SU-DHL-6 (cell line): ENCODE measurements at regions not wholly inside any gene's neighbourhood (a gene's known extent, or its start where the extent isn't known, plus 50 kb on each side); places are given as distances from the start of the nearest gene placed in this dataset.
"Not testable (repeated sequence)": the region's sequence is repeated elsewhere in the genome, so short reads cannot be mapped to it uniquely, and the experiment has no call there.

Source experiments
- H2AFZ ChIP-seq: fragments of 200-600 bp; sonication (generic); 2 replicates; pipeline ENCODE4 v1.6.1; 2014; ENCODE audit warnings: low read depth, mild to moderate bottlenecking, moderate library complexity, mixed read lengths, antibody characterized with exemption, low read length; ENCODE audit not compliant: severe bottlenecking
- H3F3A ChIP-seq: fragments of 200-600 bp; shearing (Covaris generic); 2 replicates; pipeline ENCODE4 v1.6.0; 2016; ENCODE audit warnings: antibody characterized with exemption, mild to moderate bottlenecking; ENCODE audit not compliant: insufficient read depth
- H3K27ac ChIP-seq: fragments of 200-600 bp; sonication (generic); 2 replicates; pipeline ENCODE4 v1.5.1; 2016; ENCODE audit warnings: low read depth, mild to moderate bottlenecking, low read length, moderate library complexity, mixed read lengths
- H3K27me3 ChIP-seq: fragments of 200-600 bp; sonication (generic), shearing (Covaris generic); 2 replicates; pipeline ENCODE4 v1.6.0; 2014; ENCODE audit warnings: mild to moderate bottlenecking, low read length
- H3K36me3 ChIP-seq: fragments of 200-600 bp; sonication (generic); 2 replicates; pipeline ENCODE4 v1.6.1; 2014; ENCODE audit warnings: mild to moderate bottlenecking, low read length, mixed read lengths
- H3K4me2 ChIP-seq: fragments of 300-600, 200-600 bp; shearing (Covaris generic), sonication (generic); 2 replicates; pipeline ENCODE4 v1.6.0; 2014; ENCODE audit warnings: low read length, low read depth, mild to moderate bottlenecking; ENCODE audit not compliant: poor library complexity, severe bottlenecking
- H3K4me3 ChIP-seq: fragments of 200-600 bp; sonication (generic); 2 replicates; pipeline ENCODE4 v1.5.1; 2014; ENCODE audit warnings: antibody characterized with exemption, low read length, mild to moderate bottlenecking, mixed read lengths; ENCODE audit not compliant: insufficient read depth, poor library complexity, severe bottlenecking
- H3K79me2 ChIP-seq: fragments of 200-600 bp; sonication (generic); 2 replicates; pipeline ENCODE4 v1.6.1; 2014; ENCODE audit warnings: mild to moderate bottlenecking, low read length, moderate library complexity; ENCODE audit not compliant: insufficient read depth
- H3K9ac ChIP-seq: fragments of 200-600 bp; sonication (generic); 2 replicates; pipeline ENCODE4 v1.7.0; 2014; ENCODE audit warnings: mild to moderate bottlenecking, low read length
- H3K9me2 ChIP-seq: fragments of 200-600 bp; sonication (generic); replicated peaks from 2 replicates; pipeline ENCODE4 v1.6.1; 2014; ENCODE audit warnings: low read length; ENCODE audit not compliant: insufficient read depth
- H3K9me3 ChIP-seq: fragments of 200-600 bp; sonication (generic); 2 replicates; pipeline ENCODE4 v1.6.1; 2014; ENCODE audit warnings: low read length, mixed read lengths; ENCODE audit not compliant: insufficient read depth
- H4K20me1 ChIP-seq: fragments of 200-600 bp; sonication (generic); 2 replicates; pipeline ENCODE4 v1.6.1; 2014; ENCODE audit warnings: low read depth, mild to moderate bottlenecking, antibody characterized with exemption, low read length, moderate library complexity, mixed read lengths
- EZH2phosphoT487 ChIP-seq: fragments of 200-600 bp; sonication (generic), shearing (Covaris generic); conservative IDR thresholded peaks from 2 replicates; pipeline ENCODE4 v1.6.1; 2018; ENCODE audit warnings: mild to moderate bottlenecking, antibody characterized with exemption, low read length, moderate library complexity, mixed read lengths
- TF ChIP-seq, protein P1 (sequence below): fragments of 200-600 bp; sonication (generic); IDR thresholded peaks from one replicate; pipeline ENCODE4 v1.5.1; 2017; ENCODE audit warnings: antibody characterized with exemption, mild to moderate bottlenecking, low read length, moderate library complexity; ENCODE audit not compliant: insufficient read depth, poor library complexity, severe bottlenecking

GRCh38 chr2:122340246-122340645 is 584.8 kb downstream of the TSN start:
- H3K79me2 ChIP-seq: no peaks in the 10 kb centered on the region
- H3K4me3 ChIP-seq: no peak overlapping the region
- H2AFZ ChIP-seq: no peak overlapping the region
- H3K9me3 ChIP-seq: no peaks in the 10 kb centered on the region
- no peaks in the 10 kb centered on the region for H4K20me1 ChIP-seq
- no peaks in the 10 kb centered on the region for H3K36me3 ChIP-seq
- H3K27me3 ChIP-seq: no peaks in the 10 kb centered on the region
- H3K9ac ChIP-seq: no peak overlapping the region
- no peaks in the 10 kb centered on the region for H3K9me2 ChIP-seq
- TF ChIP-seq, protein P1, sequence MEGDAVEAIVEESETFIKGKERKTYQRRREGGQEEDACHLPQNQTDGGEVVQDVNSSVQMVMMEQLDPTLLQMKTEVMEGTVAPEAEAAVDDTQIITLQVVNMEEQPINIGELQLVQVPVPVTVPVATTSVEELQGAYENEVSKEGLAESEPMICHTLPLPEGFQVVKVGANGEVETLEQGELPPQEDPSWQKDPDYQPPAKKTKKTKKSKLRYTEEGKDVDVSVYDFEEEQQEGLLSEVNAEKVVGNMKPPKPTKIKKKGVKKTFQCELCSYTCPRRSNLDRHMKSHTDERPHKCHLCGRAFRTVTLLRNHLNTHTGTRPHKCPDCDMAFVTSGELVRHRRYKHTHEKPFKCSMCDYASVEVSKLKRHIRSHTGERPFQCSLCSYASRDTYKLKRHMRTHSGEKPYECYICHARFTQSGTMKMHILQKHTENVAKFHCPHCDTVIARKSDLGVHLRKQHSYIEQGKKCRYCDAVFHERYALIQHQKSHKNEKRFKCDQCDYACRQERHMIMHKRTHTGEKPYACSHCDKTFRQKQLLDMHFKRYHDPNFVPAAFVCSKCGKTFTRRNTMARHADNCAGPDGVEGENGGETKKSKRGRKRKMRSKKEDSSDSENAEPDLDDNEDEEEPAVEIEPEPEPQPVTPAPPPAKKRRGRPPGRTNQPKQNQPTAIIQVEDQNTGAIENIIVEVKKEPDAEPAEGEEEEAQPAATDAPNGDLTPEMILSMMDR: no peak
- no peak for TF ChIP-seq EZH2phosphoT487
- no peak overlapping the region for H3K4me2 ChIP-seq
- H3K27ac ChIP-seq: no peak overlapping the region
- H3F3A ChIP-seq: no peaks in the 10 kb centered on the region

DNA sequence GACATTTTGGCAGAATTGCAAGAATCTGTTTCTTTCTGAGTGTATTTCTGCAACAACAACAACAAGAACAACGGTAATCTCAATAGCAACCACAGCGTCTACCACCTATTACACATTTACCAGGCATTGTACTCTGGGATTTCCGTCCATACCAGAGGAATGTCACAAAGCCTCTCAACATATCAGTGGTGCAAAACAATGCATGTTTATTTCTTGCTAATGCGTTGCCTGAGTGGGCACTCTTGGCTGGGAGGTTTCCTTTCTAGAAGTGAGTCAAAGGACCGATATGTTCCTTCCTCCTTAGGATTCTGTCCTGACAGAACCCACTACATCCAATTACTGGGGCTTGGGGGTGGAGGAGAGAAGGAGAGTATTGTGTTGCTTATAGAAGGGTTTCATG is 585.6 kb downstream of the TSN start:
- no peak for TF ChIP-seq EZH2phosphoT487
- TF ChIP-seq, protein P1: no peak
- H3K27ac ChIP-seq: no peak overlapping the region
- no peaks in the 10 kb centered on the region for H3K27me3 ChIP-seq
- H3K9me3 ChIP-seq: no peaks in the 10 kb centered on the region
- H3K9me2 ChIP-seq: no peaks in the 10 kb centered on the region
- no peak overlapping the region for H3K9ac ChIP-seq
- no peaks in the 10 kb centered on the region for H3K79me2 ChIP-seq
- H3K36me3 ChIP-seq: no peaks in the 10 kb centered on the region
- no peaks in the 10 kb centered on the region for H3F3A ChIP-seq
- H3K4me2 ChIP-seq: no peak overlapping the region
- no peaks in the 10 kb centered on the region for H4K20me1 ChIP-seq
- no peak overlapping the region for H3K4me3 ChIP-seq
- no peak overlapping the region for H2AFZ ChIP-seq

DNA sequence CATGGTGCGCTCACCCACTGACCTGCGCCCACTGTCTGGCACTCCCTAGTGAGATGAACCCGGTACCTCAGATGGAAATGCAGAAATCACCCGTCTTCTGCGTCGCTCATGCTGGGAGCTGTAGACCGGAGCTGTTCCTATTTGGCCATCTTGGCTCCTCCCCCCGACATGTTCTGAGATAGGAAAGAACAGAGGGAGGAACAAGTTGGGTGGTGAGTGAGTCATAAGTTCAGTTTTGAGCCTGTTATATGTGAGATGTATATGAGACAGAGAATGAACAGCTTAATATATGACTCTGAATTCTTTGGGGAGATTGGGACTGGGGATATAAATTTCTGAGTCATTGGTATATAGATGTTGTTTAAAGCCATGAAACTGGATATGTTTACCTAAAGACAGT is 596.7 kb downstream of the TSN start:
- H2AFZ ChIP-seq, H3K27ac ChIP-seq, H3K27me3 ChIP-seq, H3K36me3 ChIP-seq, H4K20me1 ChIP-seq, H3K9me2 ChIP-seq, H3F3A ChIP-seq, H3K9ac ChIP-seq, H3K4me3 ChIP-seq, H3K79me2 ChIP-seq, H3K4me2 ChIP-seq, H3K9me3 ChIP-seq: not testable (repeated sequence)

- no peaks in the 10 kb centered on the region for H3F3A ChIP-seq
- TF ChIP-seq EZH2phosphoT487: no peak
- TF ChIP-seq, protein P1: no peak
- no peaks in the 10 kb centered on the region for H4K20me1 ChIP-seq
- no peak overlapping the region for H3K4me2 ChIP-seq
- H3K36me3 ChIP-seq: no peaks in the 10 kb centered on the region
- H3K27me3 ChIP-seq: no peaks in the 10 kb centered on the region
- no peak overlapping the region for H3K4me3 ChIP-seq
- H3K9ac ChIP-seq: no peak overlapping the region
- H3K27ac ChIP-seq: no peak overlapping the region
- no peaks in the 10 kb centered on the region for H3K9me3 ChIP-seq
- no peaks in the 10 kb centered on the region for H3K9me2 ChIP-seq
- no peak overlapping the region for H2AFZ ChIP-seq
- no peaks in the 10 kb centered on the region for H3K79me2 ChIP-seq
Observed at GRCh38 chr2:122357998-122358397, 602.5 kb downstream of the TSN start.
